Keratinocyte (primary cell): ENCODE measurements at regions not wholly inside any gene's neighbourhood (a gene's known extent, or its start where the extent isn't known, plus 50 kb on each side); places are given as distances from the start of the nearest gene placed in this dataset.

Source experiments
- DNase-seq: peaks from one replicate; pipeline ENCODE4 v3.0.0-alpha.2; 2011; ENCODE audit warnings: low read depth, missing footprints, low spot score
- FAIRE-seq: peaks from 2 replicates; lab custom pipeline; 2011; peaks lifted over from hg19 to GRCh38; lab: Jason Lieb, UNC
- H2AFZ ChIP-seq: 2 replicates; pipeline ENCODE4 v1.6.0; 2012; ENCODE audit warnings: low read length, control low read depth, inconsistent platforms; ENCODE audit not compliant: control insufficient read depth
- H3K27ac ChIP-seq: 2 replicates; pipeline ENCODE4 v1.5.1; 2011; ENCODE audit warnings: low read length; ENCODE audit not compliant: control insufficient read depth, insufficient read depth
- H3K27me3 ChIP-seq: 3 replicates; pipeline ENCODE4 v1.6.0; 2011; ENCODE audit warnings: low read length; ENCODE audit not compliant: control insufficient read depth, insufficient read depth; ENCODE audit errors: extremely low read depth
- H3K36me3 ChIP-seq, 2 experiments: 2 replicates in 1 of 2; 3 replicates in 1 of 2; pipeline ENCODE4 v1.5.1; 2011; ENCODE audit warnings: low read length in 2 of 2, mild to moderate bottlenecking in 1 of 2; ENCODE audit not compliant: control insufficient read depth in 2 of 2, insufficient read depth in 2 of 2; ENCODE audit errors: extremely low read depth in 1 of 2
- H3K4me1 ChIP-seq: 3 replicates; pipeline ENCODE4 v1.5.1; 2011; ENCODE audit warnings: low read length; ENCODE audit not compliant: control insufficient read depth, insufficient read depth; ENCODE audit errors: extremely low read depth
- H3K4me2 ChIP-seq: 3 replicates; pipeline ENCODE4 v1.6.0; 2011; ENCODE audit warnings: low read depth, low read length; ENCODE audit not compliant: control insufficient read depth, insufficient read depth; ENCODE audit errors: extremely low read depth
- H3K4me3 ChIP-seq, 3 experiments: fragments of 200-600 bp in 1 of 3; sonication (generic) in 1 of 3; 2 replicates in 2 of 3; 3 replicates in 1 of 3; pipeline ENCODE4 v1.5.1; 2011 to 2016; ENCODE audit warnings: low read length in 3 of 3, mild to moderate bottlenecking in 3 of 3, control low read depth in 2 of 3, inconsistent platforms in 1 of 3, low read depth in 1 of 3, mixed read lengths in 1 of 3, mixed run types in 1 of 3, moderate library complexity in 1 of 3; ENCODE audit not compliant: control insufficient read depth in 2 of 3, insufficient read depth in 2 of 3; ENCODE audit errors: extremely low read depth in 1 of 3
- H3K79me2 ChIP-seq: 2 replicates; pipeline ENCODE4 v1.6.0; 2012; ENCODE audit warnings: low read length; ENCODE audit not compliant: control insufficient read depth, insufficient read depth
- H3K9ac ChIP-seq: 3 replicates; pipeline ENCODE4 v1.6.0; 2011; ENCODE audit warnings: low read length; ENCODE audit not compliant: control insufficient read depth, insufficient read depth; ENCODE audit errors: extremely low read depth
- H3K9me1 ChIP-seq: 3 replicates; pipeline ENCODE4 v1.6.0; 2011; ENCODE audit warnings: low read length; ENCODE audit not compliant: control insufficient read depth, insufficient read depth; ENCODE audit errors: extremely low read depth
- H3K9me3 ChIP-seq: 2 replicates; pipeline ENCODE4 v1.5.1; 2012; ENCODE audit warnings: low read depth, low read length; ENCODE audit not compliant: control insufficient read depth
- H4K20me1 ChIP-seq: 3 replicates; pipeline ENCODE4 v1.6.0; 2011; ENCODE audit warnings: low read length; ENCODE audit not compliant: control insufficient read depth, insufficient read depth; ENCODE audit errors: extremely low read depth
- EZH2 ChIP-seq: IDR thresholded peaks from one replicate; pipeline ENCODE4 v1.6.1; 2012; ENCODE audit warnings: inconsistent platforms, mild to moderate bottlenecking, low read length, moderate library complexity
- dilution Hi-C: fragments of 300-500 bp; cut with MboI; formaldehyde crosslinking; loops from one replicate; pipeline ENCODE4 v1.7.0; 2020; ENCODE audit warnings: low sequenced_read_pairs; ENCODE audit not compliant: extremely low pct_ligation_motif_present
- TF ChIP-seq, protein P1 (sequence below), 3 experiments: IDR thresholded peaks in 1 of 3; conservative IDR thresholded peaks in 1 of 3; optimal IDR thresholded peaks in 1 of 3; 2 replicates in 2 of 3; 3 replicates in 1 of 3; pipeline versions ENCODE3 to v1.5.1; 2011; ENCODE audit warnings: low read length in 3 of 3, mild to moderate bottlenecking in 3 of 3, moderate library complexity in 2 of 3, control low read depth in 1 of 3, inconsistent platforms in 1 of 3; ENCODE audit not compliant: insufficient read depth in 2 of 3; ENCODE audit errors: extremely low read depth in 1 of 3

DNA sequence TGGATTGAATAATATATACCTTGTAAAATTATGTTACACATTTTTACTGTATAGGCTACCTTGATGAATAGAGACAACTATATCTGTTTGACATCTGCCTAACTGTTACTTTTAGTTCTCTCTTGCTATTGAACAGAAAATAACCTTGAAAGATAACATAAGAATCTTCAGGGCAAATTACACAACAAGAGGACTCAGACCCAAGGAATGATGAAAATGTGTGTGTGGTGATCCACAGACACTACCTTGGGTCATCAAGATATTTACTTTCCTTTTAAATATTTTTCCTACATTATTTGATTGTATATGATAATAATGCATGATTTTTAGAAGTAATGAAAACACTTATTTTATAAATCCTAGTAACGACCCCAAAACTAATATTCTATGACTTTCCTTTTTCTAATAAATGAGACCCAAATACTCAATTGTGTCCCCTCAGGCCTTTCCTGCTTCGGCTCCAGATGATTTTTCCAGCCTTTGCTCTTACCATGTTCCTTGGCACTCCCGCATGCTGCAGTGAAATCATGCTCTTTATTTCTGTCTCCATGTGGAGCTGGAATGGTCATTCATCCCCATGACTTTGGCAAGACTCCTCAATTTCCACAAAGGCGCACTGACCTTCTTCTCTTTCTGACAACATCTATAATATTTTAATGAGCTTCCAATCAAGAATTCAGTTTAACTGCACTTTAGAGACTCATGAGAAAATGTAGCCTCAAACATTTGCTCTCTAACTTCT is 187.6 kb downstream of the EPM2A start:
- no peak for DNase-seq
- Histone ChIP-seq H3K36me3 (no peaks in the 10 kb centered on the region), H3K9me1 (no peaks in the 10 kb centered on the region), H3K9me3 (no peaks in the 10 kb centered on the region), H3K4me2 (no peak overlapping the region), H2AFZ (no peak overlapping the region), H3K4me3 (no peak overlapping the region), H3K27ac (no peak overlapping the region), H3K79me2 (no peaks in the 10 kb centered on the region), H3K9ac (no peak overlapping the region), H3K4me1 (peaks cover 46% of the 10 kb centered on the region), H4K20me1 (no peaks in the 10 kb centered on the region), H3K27me3 (no peaks in the 10 kb centered on the region)
- TF ChIP-seq, protein P1, sequence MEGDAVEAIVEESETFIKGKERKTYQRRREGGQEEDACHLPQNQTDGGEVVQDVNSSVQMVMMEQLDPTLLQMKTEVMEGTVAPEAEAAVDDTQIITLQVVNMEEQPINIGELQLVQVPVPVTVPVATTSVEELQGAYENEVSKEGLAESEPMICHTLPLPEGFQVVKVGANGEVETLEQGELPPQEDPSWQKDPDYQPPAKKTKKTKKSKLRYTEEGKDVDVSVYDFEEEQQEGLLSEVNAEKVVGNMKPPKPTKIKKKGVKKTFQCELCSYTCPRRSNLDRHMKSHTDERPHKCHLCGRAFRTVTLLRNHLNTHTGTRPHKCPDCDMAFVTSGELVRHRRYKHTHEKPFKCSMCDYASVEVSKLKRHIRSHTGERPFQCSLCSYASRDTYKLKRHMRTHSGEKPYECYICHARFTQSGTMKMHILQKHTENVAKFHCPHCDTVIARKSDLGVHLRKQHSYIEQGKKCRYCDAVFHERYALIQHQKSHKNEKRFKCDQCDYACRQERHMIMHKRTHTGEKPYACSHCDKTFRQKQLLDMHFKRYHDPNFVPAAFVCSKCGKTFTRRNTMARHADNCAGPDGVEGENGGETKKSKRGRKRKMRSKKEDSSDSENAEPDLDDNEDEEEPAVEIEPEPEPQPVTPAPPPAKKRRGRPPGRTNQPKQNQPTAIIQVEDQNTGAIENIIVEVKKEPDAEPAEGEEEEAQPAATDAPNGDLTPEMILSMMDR (optimal IDR thresholded peaks at IDR 0.05 in 1 of 3, IDR thresholded peaks at IDR 0.05 in 1 of 3, conservative IDR thresholded peaks at IDR 0.05 in 1 of 3; ENCODE audit: extremely low read depth in 1 of 3, insufficient read depth in 2 of 3, low read length in 3 of 3), result no peak
- no peak for TF ChIP-seq EZH2
- no peak for FAIRE-seq
- dilution Hi-C loops, result no loop called here

GRCh38 chr6:145548933-145549648 is 186.2 kb downstream of the EPM2A start:
- DNase-seq, result no peak
- peaks cover 40% of the 10 kb centered on the region for H3K4me1 ChIP-seq
- H4K20me1 ChIP-seq, result no peaks in the 10 kb centered on the region
- no peaks in the 10 kb centered on the region for H3K36me3 ChIP-seq
- no peaks in the 10 kb centered on the region for H3K9me3 ChIP-seq
- no peaks in the 10 kb centered on the region for H3K27me3 ChIP-seq
- no peaks in the 10 kb centered on the region for H3K9me1 ChIP-seq
- H3K4me2 ChIP-seq, result no peak overlapping the region
- no peak overlapping the region for H2AFZ ChIP-seq
- no peak overlapping the region for H3K27ac ChIP-seq
- dilution Hi-C loops, result no loop called here
- no peak for FAIRE-seq
- H3K4me3 ChIP-seq, result no peak overlapping the region
- H3K79me2 ChIP-seq, result no peaks in the 10 kb centered on the region
- TF ChIP-seq, protein P1 (optimal IDR thresholded peaks at IDR 0.05 in 1 of 3, IDR thresholded peaks at IDR 0.05 in 1 of 3, conservative IDR thresholded peaks at IDR 0.05 in 1 of 3; ENCODE audit: extremely low read depth in 1 of 3, insufficient read depth in 2 of 3, low read length in 3 of 3), result no peak
- no peak for TF ChIP-seq EZH2
- no peak overlapping the region for H3K9ac ChIP-seq
